Hepatocyte (in vitro differentiated cells): ENCODE measurements at regions not wholly inside any gene's neighbourhood (a gene's known extent, or its start where the extent isn't known, plus 50 kb on each side); places are given as distances from the start of the nearest gene placed in this dataset.

Source experiments
- CTCF ChIP-seq: fragments of 200-600 bp; sonication (generic); IDR thresholded peaks from 2 replicates; pipeline ENCODE4 v1.5.1; 2016; ENCODE audit warnings: antibody characterized with exemption, mild to moderate bottlenecking; ENCODE audit not compliant: poor library complexity
- EZH2 ChIP-seq: fragments of 200-600 bp; sonication (generic); IDR thresholded peaks from 2 replicates; pipeline ENCODE4 v1.6.1; 2016; ENCODE audit warnings: antibody characterized with exemption, mild to moderate bottlenecking, borderline replicate concordance
- EZH2phosphoT487 ChIP-seq: fragments of 200-600 bp; sonication (generic); IDR thresholded peaks from one replicate; pipeline ENCODE4 v1.6.1; 2018; ENCODE audit warnings: antibody characterized with exemption, mild to moderate bottlenecking, low read depth, moderate library complexity; ENCODE audit not compliant: unreplicated experiment, severe bottlenecking

GRCh38 chr3:188090620-188091309 lies 63.2 kb upstream of the LPP start:
- TF ChIP-seq CTCF (no peak), EZH2 (no peak), EZH2phosphoT487 (no peak)
